Mucosa of gallbladder (tissue), 1 donor: ENCODE measurements at regions not wholly inside any gene's neighbourhood (a gene's known extent, or its start where the extent isn't known, plus 50 kb on each side); places are given as distances from the start of the nearest gene placed in this dataset.

Experiments used
- DNase-seq: peaks from one replicate; pipeline ENCODE4 v3.0.0-alpha.2; 2020; ENCODE audit warnings: low spot score
- donor health status: DM: no; HTN: no; CAD: no.

- DNase-seq: no peak
These were observed 203.9 kb upstream of the BLID start for GRCh38 chr11:122319691-122320620.

- no peak for DNase-seq
These were observed 203.1 kb upstream of the BLID start for GRCh38 chr11:122319085-122319484.

GRCh38 chr11:122317305-122317704 lies 201.3 kb upstream of the BLID start:
- peak; percentile 48 for DNase-seq

GRCh38 chr11:122313581-122313980 lies 197.6 kb upstream of the BLID start:
- DNase-seq: no peak

GRCh38 chr11:122311216-122311755 lies 195.3 kb upstream of the BLID start:
- DNase-seq: no peak

- no peak for DNase-seq
These were observed 194.8 kb upstream of the BLID start for GRCh38 chr11:122310766-122311165.

- no peak for DNase-seq
These were observed 193.4 kb upstream of the BLID start for GRCh38 chr11:122309262-122309925.

- no peak for DNase-seq
These were observed 192.2 kb upstream of the BLID start for GRCh38 chr11:122308226-122308625.

GRCh38 chr11:122307476-122308035 lies 191.5 kb upstream of the BLID start:
- DNase-seq: no peak

- no peak for DNase-seq
These were observed 190.9 kb upstream of the BLID start for GRCh38 chr11:122306831-122307391.

GRCh38 chr11:122305426-122306320 lies 189.7 kb upstream of the BLID start:
- DNase-seq: no peak

GRCh38 chr11:122304973-122305372 lies 189.0 kb upstream of the BLID start:
- no peak for DNase-seq

GRCh38 chr11:122304306-122304705 lies 188.3 kb upstream of the BLID start:
- no peak for DNase-seq

GRCh38 chr11:122294041-122294440 lies 178.0 kb upstream of the BLID start:
- DNase-seq: no peak

GRCh38 chr11:122293296-122294023 lies 177.4 kb upstream of the BLID start:
- DNase-seq: no peak

- no peak for DNase-seq
These were observed 171.4 kb upstream of the BLID start for GRCh38 chr11:122287401-122287800.

GRCh38 chr11:122285070-122285988 lies 169.3 kb upstream of the BLID start:
- DNase-seq: no peak

- DNase-seq: no peak
These were observed 164.9 kb upstream of the BLID start for GRCh38 chr11:122280870-122281269.

GRCh38 chr11:122279194-122279593 lies 163.2 kb upstream of the BLID start:
- no peak for DNase-seq
